WTC11 (cell line): ENCODE measurements at regions not wholly inside any gene's neighbourhood (a gene's known extent, or its start where the extent isn't known, plus 50 kb on each side); places are given as distances from the start of the nearest gene placed in this dataset.

Source experiments
- ATAC-seq: fragments of 200-7000 bp; cut with Tn5 transposase; 2 replicates; pipeline ENCODE4 v1.10.0; 2021; ENCODE audit warnings: mild to moderate bottlenecking, moderate library complexity
- CTCF ChIA-PET: fragments of 300-600 bp; sonication (Branson Sonifier 250); formaldehyde crosslinking; loops from one replicate; lab custom pipeline; 2021; ENCODE audit warnings: antibody characterized with exemption; lab: Charles Lee
- POLR2A ChIA-PET: fragments of 350-600 bp; sonication (Branson Sonifier 250); formaldehyde crosslinking; loops from one replicate; lab custom pipeline; 2021; ENCODE audit warnings: antibody characterized with exemption; lab: Charles Lee
- DNase-seq: peaks from one replicate; pipeline ENCODE4 v3.0.0; 2021; ENCODE audit warnings: low spot score
- H3K27ac Mint-ChIP-seq: 2 replicates; pipeline ENCODE4 v1.8.0; 2021; ENCODE audit warnings: mixed read lengths
- H3K27me3 Mint-ChIP-seq: 2 replicates; pipeline ENCODE4 v1.8.0; 2021; ENCODE audit warnings: low read depth, mild to moderate bottlenecking, moderate library complexity, mixed read lengths
- H3K36me3 Mint-ChIP-seq: 2 replicates; pipeline ENCODE4 v1.8.0; 2021; ENCODE audit warnings: mixed read lengths
- H3K4me1 Mint-ChIP-seq: 2 replicates; pipeline ENCODE4 v1.8.0; 2022; ENCODE audit warnings: mixed read lengths
- H3K4me3 Mint-ChIP-seq: 2 replicates; pipeline ENCODE4 v1.8.0; 2021; ENCODE audit warnings: mild to moderate bottlenecking, moderate library complexity, mixed read lengths
- H3K9me3 Mint-ChIP-seq: 2 replicates; pipeline ENCODE4 v1.8.0; 2021; ENCODE audit warnings: mixed read lengths
- CREB1 ChIP-seq: sonication (generic); formaldehyde crosslinking; IDR thresholded peaks from 2 replicates; pipeline ENCODE4 v1.8.0; 2023; ENCODE audit warnings: mild to moderate bottlenecking, missing genetic modification reagents
- FOXJ3 ChIP-seq: sonication (generic); formaldehyde crosslinking; IDR thresholded peaks from 2 replicates; pipeline ENCODE4 v1.9.0; 2021; ENCODE audit warnings: missing genetic modification reagents, mild to moderate bottlenecking, borderline replicate concordance
- FOXP1 ChIP-seq: sonication (generic); formaldehyde crosslinking; IDR thresholded peaks from 2 replicates; pipeline ENCODE4 v1.8.0; 2022; ENCODE audit warnings: missing genetic modification reagents, mild to moderate bottlenecking, moderate library complexity, borderline replicate concordance
- GABPB1 ChIP-seq: sonication (generic); formaldehyde crosslinking; IDR thresholded peaks from 2 replicates; pipeline ENCODE4 v1.8.1; 2023; ENCODE audit warnings: mild to moderate bottlenecking, missing genetic modification reagents
- HMGA2 ChIP-seq: fragments of 250-450 bp; sonication (Bioruptor Pico); IDR thresholded peaks from 2 replicates; pipeline ENCODE4 v1.4.0; 2021; ENCODE audit warnings: mild to moderate bottlenecking, moderate library complexity
- IRF2 ChIP-seq: sonication (generic); formaldehyde crosslinking; IDR thresholded peaks from 2 replicates; pipeline ENCODE4 v1.8.0; 2022; ENCODE audit warnings: low read depth, missing genetic modification reagents, borderline replicate concordance
- JUN ChIP-seq: sonication (generic); formaldehyde crosslinking; IDR thresholded peaks from 2 replicates; pipeline ENCODE4 v1.8.0; 2023; ENCODE audit warnings: mild to moderate bottlenecking, missing genetic modification reagents
- MXD4 ChIP-seq: fragments of 250-450 bp; sonication (Bioruptor Pico); IDR thresholded peaks from 2 replicates; pipeline ENCODE4 v1.8.0; 2021; ENCODE audit warnings: mild to moderate bottlenecking, moderate library complexity, borderline replicate concordance
- MYBL2 ChIP-seq: sonication (generic); formaldehyde crosslinking; IDR thresholded peaks from 2 replicates; pipeline ENCODE4 v1.8.1; 2023; ENCODE audit warnings: mild to moderate bottlenecking, moderate library complexity, missing genetic modification reagents
- RELA ChIP-seq: sonication (generic); formaldehyde crosslinking; IDR thresholded peaks from 2 replicates; pipeline ENCODE4 v1.8.1; 2022; ENCODE audit warnings: missing genetic modification reagents, mild to moderate bottlenecking, borderline replicate concordance
- RORB ChIP-seq: fragments of 250-450 bp; sonication (Bioruptor Pico); IDR thresholded peaks from 2 replicates; pipeline ENCODE4 v1.9.0; 2021; ENCODE audit warnings: mild to moderate bottlenecking
- ZNF121 ChIP-seq: sonication (generic); formaldehyde crosslinking; IDR thresholded peaks from 2 replicates; pipeline ENCODE4 v1.8.0; 2023; ENCODE audit warnings: missing genetic modification reagents
- ZNF396 ChIP-seq: fragments of 250-450 bp; sonication (Bioruptor Pico); IDR thresholded peaks from 2 replicates; pipeline ENCODE4 v1.8.0; 2021; ENCODE audit warnings: mild to moderate bottlenecking, moderate library complexity, borderline replicate concordance
- TF ChIP-seq, protein P1 (sequence below): fragments of 250-450 bp; sonication (Bioruptor Pico); conservative IDR thresholded peaks from 2 replicates; pipeline ENCODE4 v1.9.0; 2021; ENCODE audit warnings: mild to moderate bottlenecking
- TF ChIP-seq, protein P2 (sequence below): fragments of 250-450 bp; sonication (Bioruptor Pico); IDR thresholded peaks from 2 replicates; pipeline ENCODE4 v2.1.2; 2022; ENCODE audit warnings: mild to moderate bottlenecking, moderate library complexity
- TF ChIP-seq, protein P3 (sequence below): fragments of 250-450 bp; sonication (Bioruptor Pico); IDR thresholded peaks from 2 replicates; pipeline ENCODE4 v1.9.0; 2021; ENCODE audit warnings: mild to moderate bottlenecking, borderline replicate concordance
- TF ChIP-seq, protein P4 (sequence below): sonication (generic); formaldehyde crosslinking; IDR thresholded peaks from 2 replicates; pipeline ENCODE4 v1.8.0; 2022; ENCODE audit warnings: mild to moderate bottlenecking, missing genetic modification reagents
- TF ChIP-seq, protein P5 (sequence below): fragments of 250-450 bp; sonication (Bioruptor Pico); IDR thresholded peaks from 2 replicates; pipeline ENCODE4 v1.9.0; 2021; ENCODE audit warnings: moderate library complexity, mild to moderate bottlenecking, inconsistent platforms, borderline replicate concordance

DNA sequence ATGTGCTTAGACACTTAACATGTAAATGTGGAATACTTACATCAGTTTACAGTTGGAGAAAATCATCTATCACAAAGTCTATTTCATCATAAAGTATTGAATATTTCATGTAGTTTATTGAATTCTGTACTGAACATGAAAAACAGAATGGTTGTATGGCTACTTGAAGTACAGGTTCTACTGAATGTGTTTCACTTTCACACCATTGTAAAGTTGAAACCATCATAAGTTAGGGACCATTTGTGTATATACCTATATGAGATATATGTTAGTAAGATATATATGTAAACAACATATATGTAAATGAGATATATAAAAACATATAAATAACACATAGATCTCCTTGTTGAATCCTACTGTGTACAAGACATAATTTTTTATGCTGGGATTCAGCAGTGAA, 63.0 kb upstream of the TAF11L2 start:
- no peak for DNase-seq
- TF ChIP-seq MXD4: no peak
- no peak for TF ChIP-seq JUN (CRISPR knock-in tag)
- no peak for TF ChIP-seq MYBL2
- no peak for TF ChIP-seq GABPB1 (CRISPR knock-in tag)
- TF ChIP-seq HMGA2 (CRISPR knock-in tag): no peak
- TF ChIP-seq, all 79 proteins: peak for 0
- ChIA-PET CTCF (interaction anchor here (1.1 kb wide), 1 partner anchor 219 kb away, joined by 3 read pairs; no protein-coding TSS in a partner anchor), POLR2A (no interaction called here)
- ATAC-seq: no peak
- H3K27ac Mint-ChIP-seq: no peak overlapping the region
- H3K36me3 Mint-ChIP-seq: 0 out of 2 replicates have a peak, but pooled peaks cover 2% of the 10 kb centered on the region
- peaks cover 29% of the 10 kb centered on the region for H3K4me1 Mint-ChIP-seq
- peaks cover 3% of the 10 kb centered on the region for H3K9me3 Mint-ChIP-seq
- H3K4me3 Mint-ChIP-seq: no peak overlapping the region
- H3K27me3 Mint-ChIP-seq: no peaks in the 10 kb centered on the region

DNA sequence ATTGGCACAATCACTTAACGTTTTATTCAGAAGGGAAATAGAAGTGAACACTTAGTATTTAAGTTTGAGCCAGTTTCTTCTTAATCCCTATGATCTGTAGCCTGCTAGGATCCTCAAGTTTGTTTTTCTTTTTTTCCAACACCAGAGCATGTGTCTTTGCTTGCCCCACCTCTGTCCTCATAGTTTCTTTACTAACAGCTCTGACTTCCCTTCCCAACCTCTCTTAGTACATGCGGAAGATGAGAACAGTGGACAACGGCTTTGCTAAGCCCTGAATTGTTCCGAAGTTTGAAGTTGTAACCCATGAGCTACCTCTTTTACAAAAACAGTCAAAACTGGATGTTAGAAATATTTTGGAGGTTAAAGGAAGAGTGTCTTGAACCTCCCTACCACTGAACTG, 61.7 kb upstream of the TAF11L2 start:
- H3K27ac Mint-ChIP-seq: no peak overlapping the region
- no peaks in the 10 kb centered on the region for H3K27me3 Mint-ChIP-seq
- ChIA-PET CTCF (interaction anchor here (3.3 kb wide), 1 partner anchor 220 kb away, joined by 26 read pairs; the partner anchor contains the start of gene BASP1), POLR2A (no interaction called here)
- peaks cover 7% of the 10 kb centered on the region for H3K9me3 Mint-ChIP-seq
- no peak overlapping the region for H3K4me3 Mint-ChIP-seq
- DNase-seq: no peak
- H3K36me3 Mint-ChIP-seq: 0 out of 2 replicates have a peak, but pooled peaks cover 2% of the 10 kb centered on the region
- TF ChIP-seq FOXP1 (CRISPR knock-in tag) (no peak), IRF2 (no peak), ZNF121 (no peak), GABPB1 (CRISPR knock-in tag) (no peak), MXD4 (no peak), ZNF396 (CRISPR knock-in tag) (no peak), FOXJ3 (CRISPR knock-in tag) (no peak), MYBL2 (no peak), RELA (CRISPR knock-in tag) (no peak), CREB1 (no peak), RORB (CRISPR knock-in tag) (no peak)
- TF ChIP-seq, protein P1, sequence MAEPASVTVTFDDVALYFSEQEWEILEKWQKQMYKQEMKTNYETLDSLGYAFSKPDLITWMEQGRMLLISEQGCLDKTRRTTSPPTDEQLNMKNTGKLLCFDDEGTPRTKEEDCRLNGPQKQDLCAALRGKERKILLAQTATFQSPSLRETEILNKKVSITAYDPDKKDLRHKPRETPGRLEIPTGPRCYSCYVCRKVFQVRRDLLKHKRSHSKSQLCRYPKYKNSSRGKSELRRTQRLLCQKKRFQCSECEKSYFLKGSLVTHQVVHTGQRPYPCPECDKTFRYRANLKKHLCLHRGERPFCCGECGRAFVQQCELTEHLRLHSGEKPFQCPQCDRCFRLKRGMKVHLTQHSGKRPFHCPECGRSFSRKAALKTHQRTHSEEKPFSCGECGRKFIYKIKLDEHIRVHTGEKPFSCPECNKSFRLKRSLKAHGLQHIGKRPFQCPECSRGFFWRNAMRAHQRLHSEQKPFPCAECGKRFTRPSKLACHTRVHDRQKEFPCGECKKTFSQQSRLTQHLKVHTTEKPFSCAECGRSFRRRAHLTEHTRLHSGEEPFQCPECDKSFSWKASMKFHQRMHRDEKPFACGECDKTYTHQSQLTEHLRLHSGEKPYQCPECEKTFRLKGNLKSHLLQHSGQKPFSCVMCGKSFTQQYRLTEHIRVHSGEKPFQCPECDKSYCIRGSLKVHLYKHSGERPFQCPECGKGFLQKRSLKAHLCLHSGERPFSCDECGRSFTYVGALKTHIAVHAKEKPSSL: no peak
- TF ChIP-seq, protein P2, sequence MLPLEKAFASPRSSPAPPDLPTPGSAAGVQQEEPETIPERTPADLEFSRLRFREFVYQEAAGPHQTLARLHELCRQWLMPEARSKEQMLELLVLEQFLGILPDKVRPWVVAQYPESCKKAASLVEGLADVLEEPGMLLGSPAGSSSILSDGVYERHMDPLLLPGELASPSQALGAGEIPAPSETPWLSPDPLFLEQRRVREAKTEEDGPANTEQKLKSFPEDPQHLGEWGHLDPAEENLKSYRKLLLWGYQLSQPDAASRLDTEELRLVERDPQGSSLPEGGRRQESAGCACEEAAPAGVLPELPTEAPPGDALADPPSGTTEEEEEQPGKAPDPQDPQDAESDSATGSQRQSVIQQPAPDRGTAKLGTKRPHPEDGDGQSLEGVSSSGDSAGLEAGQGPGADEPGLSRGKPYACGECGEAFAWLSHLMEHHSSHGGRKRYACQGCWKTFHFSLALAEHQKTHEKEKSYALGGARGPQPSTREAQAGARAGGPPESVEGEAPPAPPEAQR: no peak
- TF ChIP-seq, protein P3, sequence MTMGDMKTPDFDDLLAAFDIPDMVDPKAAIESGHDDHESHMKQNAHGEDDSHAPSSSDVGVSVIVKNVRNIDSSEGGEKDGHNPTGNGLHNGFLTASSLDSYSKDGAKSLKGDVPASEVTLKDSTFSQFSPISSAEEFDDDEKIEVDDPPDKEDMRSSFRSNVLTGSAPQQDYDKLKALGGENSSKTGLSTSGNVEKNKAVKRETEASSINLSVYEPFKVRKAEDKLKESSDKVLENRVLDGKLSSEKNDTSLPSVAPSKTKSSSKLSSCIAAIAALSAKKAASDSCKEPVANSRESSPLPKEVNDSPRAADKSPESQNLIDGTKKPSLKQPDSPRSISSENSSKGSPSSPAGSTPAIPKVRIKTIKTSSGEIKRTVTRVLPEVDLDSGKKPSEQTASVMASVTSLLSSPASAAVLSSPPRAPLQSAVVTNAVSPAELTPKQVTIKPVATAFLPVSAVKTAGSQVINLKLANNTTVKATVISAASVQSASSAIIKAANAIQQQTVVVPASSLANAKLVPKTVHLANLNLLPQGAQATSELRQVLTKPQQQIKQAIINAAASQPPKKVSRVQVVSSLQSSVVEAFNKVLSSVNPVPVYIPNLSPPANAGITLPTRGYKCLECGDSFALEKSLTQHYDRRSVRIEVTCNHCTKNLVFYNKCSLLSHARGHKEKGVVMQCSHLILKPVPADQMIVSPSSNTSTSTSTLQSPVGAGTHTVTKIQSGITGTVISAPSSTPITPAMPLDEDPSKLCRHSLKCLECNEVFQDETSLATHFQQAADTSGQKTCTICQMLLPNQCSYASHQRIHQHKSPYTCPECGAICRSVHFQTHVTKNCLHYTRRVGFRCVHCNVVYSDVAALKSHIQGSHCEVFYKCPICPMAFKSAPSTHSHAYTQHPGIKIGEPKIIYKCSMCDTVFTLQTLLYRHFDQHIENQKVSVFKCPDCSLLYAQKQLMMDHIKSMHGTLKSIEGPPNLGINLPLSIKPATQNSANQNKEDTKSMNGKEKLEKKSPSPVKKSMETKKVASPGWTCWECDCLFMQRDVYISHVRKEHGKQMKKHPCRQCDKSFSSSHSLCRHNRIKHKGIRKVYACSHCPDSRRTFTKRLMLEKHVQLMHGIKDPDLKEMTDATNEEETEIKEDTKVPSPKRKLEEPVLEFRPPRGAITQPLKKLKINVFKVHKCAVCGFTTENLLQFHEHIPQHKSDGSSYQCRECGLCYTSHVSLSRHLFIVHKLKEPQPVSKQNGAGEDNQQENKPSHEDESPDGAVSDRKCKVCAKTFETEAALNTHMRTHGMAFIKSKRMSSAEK (CRISPR knock-in tag): no peak
- TF ChIP-seq, protein P4, sequence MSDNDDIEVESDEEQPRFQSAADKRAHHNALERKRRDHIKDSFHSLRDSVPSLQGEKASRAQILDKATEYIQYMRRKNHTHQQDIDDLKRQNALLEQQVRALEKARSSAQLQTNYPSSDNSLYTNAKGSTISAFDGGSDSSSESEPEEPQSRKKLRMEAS (CRISPR knock-in tag): no peak
- TF ChIP-seq, protein P5, sequence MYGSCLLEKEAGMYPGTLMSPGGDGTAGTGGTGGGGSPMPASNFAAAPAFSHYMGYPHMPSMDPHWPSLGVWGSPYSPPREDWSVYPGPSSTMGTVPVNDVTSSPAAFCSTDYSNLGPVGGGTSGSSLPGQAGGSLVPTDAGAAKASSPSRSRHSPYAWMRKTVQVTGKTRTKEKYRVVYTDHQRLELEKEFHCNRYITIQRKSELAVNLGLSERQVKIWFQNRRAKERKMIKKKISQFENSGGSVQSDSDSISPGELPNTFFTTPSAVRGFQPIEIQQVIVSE (CRISPR knock-in tag): no peak
- TF ChIP-seq, all 79 proteins: peak for 0
- H3K4me1 Mint-ChIP-seq: peaks cover 25% of the 10 kb centered on the region
- ATAC-seq: no peak
